ENCODE measurements at regions not wholly inside any gene's neighbourhood (a gene's known extent, or its start where the extent isn't known, plus 50 kb on each side); places are given as distances from the start of the nearest gene placed in this dataset.
"Not testable (repeated sequence)": the region's sequence is repeated elsewhere in the genome, so short reads cannot be mapped to it uniquely, and the experiment has no call there.

- H3K27ac Mint-ChIP-seq: no peak overlapping the region
- no peaks in the 10 kb centered on the region for H3K36me3 Mint-ChIP-seq (ENCODE audit: low read depth)
- H3K9me3 Mint-ChIP-seq: no peaks in the 10 kb centered on the region
- no peak for DNase-seq
- H3K27me3 Mint-ChIP-seq (ENCODE audit: insufficient read depth): no peaks in the 10 kb centered on the region; the same call in 1 of the 2 replicates
- no peak overlapping the region for H3K4me3 Mint-ChIP-seq
- H3K4me1 Mint-ChIP-seq (ENCODE audit: low read depth): no peaks in the 10 kb centered on the region
- TF ChIP-seq, protein P1, sequence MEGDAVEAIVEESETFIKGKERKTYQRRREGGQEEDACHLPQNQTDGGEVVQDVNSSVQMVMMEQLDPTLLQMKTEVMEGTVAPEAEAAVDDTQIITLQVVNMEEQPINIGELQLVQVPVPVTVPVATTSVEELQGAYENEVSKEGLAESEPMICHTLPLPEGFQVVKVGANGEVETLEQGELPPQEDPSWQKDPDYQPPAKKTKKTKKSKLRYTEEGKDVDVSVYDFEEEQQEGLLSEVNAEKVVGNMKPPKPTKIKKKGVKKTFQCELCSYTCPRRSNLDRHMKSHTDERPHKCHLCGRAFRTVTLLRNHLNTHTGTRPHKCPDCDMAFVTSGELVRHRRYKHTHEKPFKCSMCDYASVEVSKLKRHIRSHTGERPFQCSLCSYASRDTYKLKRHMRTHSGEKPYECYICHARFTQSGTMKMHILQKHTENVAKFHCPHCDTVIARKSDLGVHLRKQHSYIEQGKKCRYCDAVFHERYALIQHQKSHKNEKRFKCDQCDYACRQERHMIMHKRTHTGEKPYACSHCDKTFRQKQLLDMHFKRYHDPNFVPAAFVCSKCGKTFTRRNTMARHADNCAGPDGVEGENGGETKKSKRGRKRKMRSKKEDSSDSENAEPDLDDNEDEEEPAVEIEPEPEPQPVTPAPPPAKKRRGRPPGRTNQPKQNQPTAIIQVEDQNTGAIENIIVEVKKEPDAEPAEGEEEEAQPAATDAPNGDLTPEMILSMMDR (IDR thresholded peaks at IDR 0.05): no peak
Observed at GRCh38 chr1:213337025-213337678, 286.1 kb downstream of the RPS6KC1 start.

DNA sequence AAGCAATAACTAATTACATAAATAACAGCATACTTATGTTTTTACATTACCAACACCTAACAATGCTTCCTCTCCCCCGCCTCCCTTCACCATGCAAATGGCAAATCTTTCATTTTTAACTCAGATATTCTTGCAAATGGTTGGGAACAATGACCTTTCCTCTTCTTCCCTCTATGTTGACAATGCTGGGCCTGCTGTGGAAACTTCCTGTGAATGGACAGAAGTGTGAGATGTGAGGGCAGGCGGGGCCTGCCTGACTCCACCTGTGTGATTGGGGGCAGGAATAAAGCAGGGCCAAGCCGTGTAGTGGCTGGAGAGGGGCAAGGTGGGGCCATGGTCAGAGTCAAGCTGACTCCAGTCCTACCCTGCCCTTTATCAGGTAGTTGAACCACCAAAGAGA is 289.6 kb downstream of the RPS6KC1 start:
- H3K4me1 Mint-ChIP-seq (ENCODE audit: low read depth): no peaks in the 10 kb centered on the region
- no peak overlapping the region for H3K27ac Mint-ChIP-seq
- H3K9me3 Mint-ChIP-seq: no peaks in the 10 kb centered on the region
- no peaks in the 10 kb centered on the region; the same call in none of the 2 replicates for H3K27me3 Mint-ChIP-seq (ENCODE audit: insufficient read depth)
- H3K4me3 Mint-ChIP-seq: no peak overlapping the region
- DNase-seq: no peak
- TF ChIP-seq, protein P1 (IDR thresholded peaks at IDR 0.05): no peak
- no peaks in the 10 kb centered on the region for H3K36me3 Mint-ChIP-seq (ENCODE audit: low read depth)

GRCh38 chr1:213345621-213346020 is 294.6 kb downstream of the RPS6KC1 start:
- Mint-ChIP-seq H3K27ac (no peak overlapping the region), H3K9me3 (no peaks in the 10 kb centered on the region), H3K27me3 (ENCODE audit: insufficient read depth) (peaks cover 5% of the 10 kb centered on the region), H3K4me3 (no peak overlapping the region), H3K36me3 (ENCODE audit: low read depth) (no peaks in the 10 kb centered on the region), H3K4me1 (ENCODE audit: low read depth) (no peaks in the 10 kb centered on the region)
- no peak for DNase-seq
- TF ChIP-seq, protein P1 (IDR thresholded peaks at IDR 0.05): no peak

DNA sequence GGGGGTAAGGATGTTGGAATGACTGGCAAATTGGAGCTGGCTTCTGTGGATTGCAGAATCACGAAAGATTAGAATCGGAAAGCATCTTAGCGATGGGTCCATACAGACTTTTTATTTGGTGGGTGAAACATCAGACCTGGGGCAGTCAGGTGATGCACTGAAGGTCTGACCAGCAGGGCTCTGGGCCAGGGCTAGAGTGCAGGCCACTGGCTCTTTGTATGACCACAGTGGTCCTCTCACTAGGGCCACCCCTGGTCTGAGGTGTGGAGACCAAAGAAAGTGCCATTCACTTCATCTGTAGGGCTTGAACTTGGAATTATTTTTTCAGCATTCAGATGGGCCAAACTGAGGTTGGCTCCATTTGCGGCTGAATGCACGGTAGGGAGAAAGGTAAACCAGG is 306.4 kb downstream of the RPS6KC1 start:
- no peaks in the 10 kb centered on the region; the same call in none of the 2 replicates for H3K27me3 Mint-ChIP-seq (ENCODE audit: insufficient read depth)

GRCh38 chr1:213358368-213358767 is 307.3 kb downstream of the RPS6KC1 start:
- not testable (repeated sequence) for H3K27ac Mint-ChIP-seq; H3K4me1 Mint-ChIP-seq (ENCODE audit: low read depth); H3K27me3 Mint-ChIP-seq (ENCODE audit: insufficient read depth); H3K9me3 Mint-ChIP-seq; H3K4me3 Mint-ChIP-seq; H3K36me3 Mint-ChIP-seq (ENCODE audit: low read depth); DNase-seq

More for the DNA sequence above, 306.4 kb downstream of the RPS6KC1 start:
- no peak overlapping the region for H3K27ac Mint-ChIP-seq
- H3K9me3 Mint-ChIP-seq: no peaks in the 10 kb centered on the region
- no peak for DNase-seq
- no peaks in the 10 kb centered on the region for H3K4me1 Mint-ChIP-seq (ENCODE audit: low read depth)
- TF ChIP-seq, protein P1 (IDR thresholded peaks at IDR 0.05): no peak
- H3K36me3 Mint-ChIP-seq (ENCODE audit: low read depth): no peaks in the 10 kb centered on the region
- H3K4me3 Mint-ChIP-seq: no peak overlapping the region

DNA sequence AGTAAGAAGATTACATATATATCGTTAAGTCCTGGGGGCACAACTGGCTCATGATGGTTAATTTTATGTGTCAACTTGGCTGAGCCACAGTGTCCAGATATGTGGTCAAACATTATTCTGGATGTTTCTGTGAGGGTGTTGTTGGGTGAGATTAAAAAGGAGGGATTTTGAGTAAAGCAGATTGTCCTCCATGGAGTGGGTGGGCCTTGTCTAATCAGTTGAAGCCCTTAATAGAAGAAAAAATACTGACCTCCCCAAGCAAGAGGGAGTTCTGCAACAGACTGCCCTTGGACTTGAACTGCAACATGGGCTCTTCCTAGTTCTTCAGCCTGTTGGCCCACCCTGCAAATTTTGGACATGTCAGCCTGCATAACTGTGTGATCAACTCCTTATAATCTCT is 311.6 kb downstream of the RPS6KC1 start:
- Mint-ChIP-seq H3K27ac (no peak overlapping the region), H3K36me3 (ENCODE audit: low read depth) (no peaks in the 10 kb centered on the region), H3K9me3 (peaks cover 5% of the 10 kb centered on the region; the same call in 1 of the 2 replicates), H3K4me1 (ENCODE audit: low read depth) (no peaks in the 10 kb centered on the region), H3K4me3 (no peak overlapping the region), H3K27me3 (ENCODE audit: insufficient read depth) (no peaks in the 10 kb centered on the region; the same call in none of the 2 replicates)
- no peak for DNase-seq
- TF ChIP-seq, protein P1 (IDR thresholded peaks at IDR 0.05): no peak

All from HFFc6 (cell line).